Panc1 (cell line): ENCODE measurements at regions not wholly inside any gene's neighbourhood (a gene's known extent, or its start where the extent isn't known, plus 50 kb on each side); places are given as distances from the start of the nearest gene placed in this dataset.

Experiments used
- CTCF ChIP-seq: fragments of 450-650 bp; IDR thresholded peaks from 2 replicates; pipeline ENCODE4 v1.5.1; 2017; ENCODE audit warnings: mild to moderate bottlenecking
- SIN3A ChIP-seq: IDR thresholded peaks from 2 replicates; pipeline ENCODE4 v1.6.1; 2012; ENCODE audit warnings: low read depth, mild to moderate bottlenecking, low read length, moderate library complexity, borderline replicate concordance; ENCODE audit not compliant: insufficient read depth

- no peak for TF ChIP-seq CTCF
- TF ChIP-seq SIN3A = no peak
Observed at GRCh38 chr2:239693330-239693729, 292.5 kb upstream of the HDAC4 start.
